HG02885 (cell line): ENCODE measurements at regions not wholly inside any gene's neighbourhood (a gene's known extent, or its start where the extent isn't known, plus 50 kb on each side); places are given as distances from the start of the nearest gene placed in this dataset.

Experiments used
- ATAC-seq: cut with Tn5 transposase; IDR thresholded peaks from one replicate; pipeline ENCODE4 v1.9.1; 2021; ENCODE audit warnings: mild to moderate bottlenecking; ENCODE audit not compliant: unreplicated experiment, poor library complexity

DNA sequence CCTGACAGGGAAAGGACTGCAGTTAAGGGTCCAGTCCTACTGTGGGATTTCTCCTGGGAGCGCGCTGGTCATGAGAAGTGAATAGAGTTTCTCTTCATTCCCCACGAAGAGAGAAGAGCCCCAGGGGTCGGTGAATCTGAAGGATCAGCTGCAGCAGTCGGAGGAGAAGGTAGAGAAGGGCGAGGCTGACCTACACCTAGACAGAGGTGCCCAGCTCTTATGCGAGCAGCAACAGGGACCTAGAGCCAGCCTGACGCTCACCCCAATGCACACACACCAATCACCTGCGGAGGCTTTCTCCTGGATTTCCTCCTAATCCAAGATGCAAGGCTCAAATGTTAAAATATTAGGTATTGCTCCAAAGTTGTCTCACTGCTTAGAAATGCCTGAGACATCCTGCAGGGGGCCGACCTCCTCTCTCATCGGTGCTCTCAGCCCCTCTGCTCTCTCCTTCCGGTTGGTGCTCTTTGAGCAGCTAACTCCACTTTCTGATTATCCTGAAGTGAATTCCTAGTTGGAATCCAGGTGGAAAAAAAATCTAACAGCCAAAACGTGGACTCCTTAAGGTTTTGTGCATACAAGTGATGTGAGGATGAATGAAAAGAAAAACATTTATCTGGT is 176.4 kb downstream of the AHR start:
- ATAC-seq: peak; percentile 44

DNA sequence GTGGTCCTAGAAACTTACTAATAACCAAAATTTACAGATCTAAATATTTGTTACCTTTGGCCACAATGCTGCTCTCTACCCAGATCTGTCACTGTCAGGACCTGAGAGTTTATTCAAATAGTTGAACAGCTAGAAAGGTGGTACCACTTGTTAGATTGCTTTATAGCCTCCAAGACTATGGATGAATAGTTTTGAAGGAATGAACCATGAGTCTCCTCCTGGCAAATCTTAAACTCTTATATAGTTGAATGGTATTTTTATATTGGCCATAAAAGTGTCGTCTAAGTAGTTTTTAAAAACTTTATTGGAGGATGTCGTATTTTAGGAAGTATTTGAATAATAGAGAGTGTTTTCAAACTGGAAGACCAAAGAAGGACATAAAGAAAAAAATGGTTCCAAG is 178.7 kb downstream of the AHR start:
- ATAC-seq: no peak

- ATAC-seq: no peak
These were observed 182.7 kb downstream of the AHR start for GRCh38 chr7:17481118-17481517.

DNA sequence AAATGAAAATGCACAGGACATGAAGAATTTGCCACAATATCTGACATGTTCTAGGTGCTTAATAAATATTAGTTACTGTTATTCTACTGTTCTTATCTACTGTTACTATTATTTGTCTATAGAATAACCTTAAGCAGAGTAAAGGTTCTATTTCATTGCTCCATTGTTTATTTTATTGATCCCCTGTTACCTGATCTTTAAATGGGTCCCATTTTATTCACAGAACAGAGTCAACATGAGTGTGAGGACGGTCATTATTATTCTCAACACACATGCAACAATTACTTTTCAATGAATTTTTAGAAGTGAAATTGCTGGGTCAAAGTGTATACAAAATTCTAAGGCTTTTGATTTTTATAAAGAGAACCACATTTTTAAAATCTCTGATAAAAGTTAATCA is 186.9 kb downstream of the AHR start:
- ATAC-seq: no peak

GRCh38 chr7:17485904-17486303 is 187.5 kb downstream of the AHR start:
- ATAC-seq: no peak

- ATAC-seq: no peak
These were observed 188.4 kb downstream of the AHR start for GRCh38 chr7:17486835-17487234.

DNA sequence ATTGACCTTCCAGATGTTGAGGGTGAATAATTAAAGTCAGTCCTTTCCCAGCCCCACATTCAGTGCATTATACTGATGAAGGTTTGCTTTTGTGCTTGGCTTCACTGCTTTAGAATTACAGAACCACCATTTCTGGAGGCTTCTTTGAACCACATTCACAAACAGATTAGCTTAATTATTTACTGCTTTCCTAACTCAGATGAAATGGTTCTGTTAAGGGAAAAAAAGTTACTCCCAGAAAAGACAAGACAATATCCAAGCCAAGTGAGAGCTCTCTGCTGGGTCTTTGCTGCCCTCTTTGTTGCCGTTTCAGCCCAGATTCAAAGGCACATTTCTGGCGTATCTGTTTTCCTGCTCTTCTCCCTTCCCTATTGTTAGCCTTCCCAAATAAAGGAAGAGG is 188.9 kb downstream of the AHR start:
- no peak for ATAC-seq

DNA sequence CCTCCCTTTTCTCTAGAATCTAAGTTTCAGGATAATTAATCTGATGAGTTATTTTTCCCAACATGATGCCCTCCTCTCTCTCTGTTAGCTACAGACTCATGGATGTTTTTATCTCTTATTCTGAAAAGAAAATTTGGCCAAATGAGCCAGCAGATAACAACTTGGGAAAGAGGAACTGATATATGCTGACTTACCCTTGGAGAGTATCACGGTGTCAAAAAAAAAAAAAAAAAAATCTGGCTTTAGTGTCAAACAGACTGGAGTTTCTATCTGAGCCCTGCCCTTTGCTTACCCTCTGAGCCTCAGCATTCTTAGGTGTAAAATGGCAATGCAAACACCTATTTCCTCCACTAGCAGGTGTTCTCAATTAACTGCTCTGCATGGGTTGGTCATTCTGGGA is 190.4 kb downstream of the AHR start:
- no peak for ATAC-seq

- no peak for ATAC-seq
These were observed 191.5 kb downstream of the AHR start for GRCh38 chr7:17489961-17490360.

DNA sequence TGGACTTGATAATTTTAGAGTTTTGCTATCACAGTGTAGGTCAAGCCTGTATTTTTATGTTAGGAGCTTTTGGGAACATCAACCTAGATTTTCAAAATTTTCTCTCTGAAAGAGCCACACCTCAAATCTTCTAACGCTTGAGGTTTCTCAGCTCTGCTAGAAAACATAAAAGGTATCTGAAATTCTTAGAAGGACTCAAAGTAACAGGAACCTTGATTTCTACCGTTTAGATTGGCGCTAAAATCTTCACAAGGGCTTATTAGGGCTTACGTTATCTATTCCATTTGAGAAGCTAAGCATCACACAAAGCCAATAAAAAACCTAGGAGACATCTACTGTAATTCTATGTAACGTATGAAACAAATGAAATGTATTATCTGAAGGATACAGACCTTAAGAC is 192.4 kb downstream of the AHR start:
- no peak for ATAC-seq

DNA sequence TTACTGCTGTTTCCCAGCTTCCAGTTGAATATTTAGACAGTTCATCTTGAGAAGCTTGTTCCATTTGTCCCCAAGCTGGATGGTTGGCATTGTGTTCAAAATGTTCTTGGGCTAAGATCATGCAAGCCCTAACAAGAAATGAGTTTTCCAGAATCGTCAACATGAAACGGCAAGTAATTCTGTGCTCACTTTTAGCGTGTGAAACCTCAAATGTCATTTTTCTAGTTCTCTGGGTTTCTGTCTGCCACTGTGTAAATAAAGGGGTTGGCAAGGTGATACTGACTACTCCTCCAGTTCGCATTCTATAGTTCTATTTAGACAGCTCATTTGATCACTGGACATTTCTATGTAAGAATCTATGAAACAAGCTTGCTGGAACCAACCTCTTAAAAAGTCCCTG is 194.0 kb downstream of the AHR start:
- ATAC-seq: peak; percentile 69

DNA sequence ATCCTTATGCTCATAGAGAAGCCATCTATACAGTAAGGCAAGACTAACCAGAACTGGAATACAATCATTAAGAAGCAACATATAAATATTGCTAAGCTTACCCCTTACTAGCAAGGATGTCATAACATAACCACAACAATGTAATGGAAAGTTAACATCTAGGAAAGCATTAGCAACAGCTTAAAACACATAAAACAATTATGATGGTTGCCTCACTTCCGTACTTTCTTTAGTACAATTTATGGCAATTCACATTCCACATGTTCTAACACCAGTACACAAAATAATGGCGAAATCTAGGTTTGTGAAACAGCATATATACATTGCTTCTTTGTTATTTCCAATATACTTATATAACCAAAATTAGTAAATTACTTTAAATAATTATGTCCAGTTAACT is 195.0 kb downstream of the AHR start:
- no peak for ATAC-seq

DNA sequence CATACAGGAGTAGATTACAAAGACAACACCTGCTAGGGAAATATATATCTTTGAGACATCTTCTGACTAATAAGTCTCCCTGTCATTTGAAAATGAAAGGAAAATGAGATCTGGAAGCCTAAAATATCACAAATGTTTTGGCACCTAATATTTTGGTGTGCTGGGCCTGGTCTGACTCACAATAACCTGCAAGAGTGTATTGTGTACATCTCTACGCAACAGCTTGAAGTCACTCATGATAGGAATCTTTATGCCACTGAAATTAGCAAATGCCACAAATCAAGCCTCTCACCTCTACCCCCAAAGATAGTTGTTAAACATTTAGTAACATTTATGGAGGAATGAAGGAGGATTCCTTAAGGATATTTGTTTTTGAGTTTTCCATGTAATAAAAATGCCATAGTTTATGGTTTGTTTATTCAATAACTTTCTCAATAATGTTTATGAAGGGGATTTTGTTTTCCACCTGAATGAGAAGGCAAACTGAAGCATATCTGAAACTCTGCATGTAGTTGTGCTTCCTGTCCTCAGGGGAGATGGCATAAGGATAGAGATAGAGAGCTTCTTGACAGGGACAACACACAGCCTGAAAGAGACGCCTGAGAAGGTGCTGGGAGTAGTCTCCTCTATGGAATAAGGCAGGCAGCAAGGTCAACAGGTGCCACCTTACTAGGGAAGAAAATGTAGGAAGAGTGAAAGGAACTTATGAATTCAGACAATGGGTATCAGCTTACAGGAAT is 197.4 kb downstream of the AHR start:
- peak; percentile 53 for ATAC-seq

- ATAC-seq: no peak
These were observed 198.7 kb downstream of the AHR start for GRCh38 chr7:17497136-17497535.

- no peak for ATAC-seq
These were observed 199.2 kb downstream of the AHR start for GRCh38 chr7:17497549-17498167.

DNA sequence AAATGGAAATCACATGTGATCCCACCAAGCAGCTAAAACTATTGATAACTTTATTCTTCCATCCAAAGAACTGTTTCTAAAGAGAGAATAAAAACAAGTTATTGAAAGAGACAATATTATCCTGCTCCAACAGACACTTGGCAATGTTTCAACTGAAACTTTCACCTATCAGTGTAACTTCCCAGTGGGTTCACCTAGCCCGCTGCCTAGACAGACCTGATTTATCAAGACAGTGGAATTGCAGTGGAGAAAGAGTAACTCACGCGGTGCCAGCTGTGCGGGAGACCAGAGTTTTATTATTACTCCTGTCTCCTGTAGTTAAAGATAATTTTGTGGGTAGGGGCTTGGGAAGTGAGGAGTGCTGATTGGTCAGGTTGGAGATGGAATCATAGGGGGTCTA is 199.8 kb downstream of the AHR start:
- ATAC-seq: no peak

- no peak for ATAC-seq
These were observed 202.3 kb downstream of the AHR start for GRCh38 chr7:17500736-17501135.

DNA sequence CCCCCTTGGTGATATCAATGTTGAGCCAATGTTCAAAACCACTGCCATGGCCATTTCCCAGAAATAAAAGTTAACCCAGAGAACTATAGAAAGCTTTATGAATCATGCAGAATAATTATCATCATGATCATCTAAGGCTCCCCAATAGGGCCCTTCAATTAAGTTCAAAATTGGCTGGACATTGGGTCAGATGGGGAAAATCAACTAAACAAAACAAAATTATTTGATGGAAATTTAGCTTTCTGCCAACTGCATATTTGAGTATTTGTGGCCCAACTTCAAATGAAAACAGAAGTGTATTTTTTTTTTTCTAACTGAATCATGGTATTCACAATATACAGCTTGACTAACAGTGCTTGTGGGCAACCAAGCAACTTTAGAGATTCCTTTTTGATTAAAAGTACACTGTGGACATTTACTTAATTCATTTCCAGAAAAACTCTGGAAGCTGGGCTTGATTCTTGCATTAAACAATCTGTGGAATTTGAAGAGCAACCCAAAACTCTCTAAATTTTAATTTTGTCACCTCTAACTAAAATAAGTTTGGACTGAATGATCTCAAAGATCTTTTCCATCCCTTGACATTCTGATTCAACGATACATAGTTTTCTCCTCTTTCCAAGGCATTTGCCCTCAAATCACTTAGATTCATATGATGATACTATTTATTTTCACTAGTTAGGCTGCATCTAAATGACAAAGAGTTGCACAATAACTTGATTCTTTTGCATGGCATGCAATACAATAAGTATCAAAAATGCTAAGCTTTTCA is 203.2 kb downstream of the AHR start:
- ATAC-seq: no peak

DNA sequence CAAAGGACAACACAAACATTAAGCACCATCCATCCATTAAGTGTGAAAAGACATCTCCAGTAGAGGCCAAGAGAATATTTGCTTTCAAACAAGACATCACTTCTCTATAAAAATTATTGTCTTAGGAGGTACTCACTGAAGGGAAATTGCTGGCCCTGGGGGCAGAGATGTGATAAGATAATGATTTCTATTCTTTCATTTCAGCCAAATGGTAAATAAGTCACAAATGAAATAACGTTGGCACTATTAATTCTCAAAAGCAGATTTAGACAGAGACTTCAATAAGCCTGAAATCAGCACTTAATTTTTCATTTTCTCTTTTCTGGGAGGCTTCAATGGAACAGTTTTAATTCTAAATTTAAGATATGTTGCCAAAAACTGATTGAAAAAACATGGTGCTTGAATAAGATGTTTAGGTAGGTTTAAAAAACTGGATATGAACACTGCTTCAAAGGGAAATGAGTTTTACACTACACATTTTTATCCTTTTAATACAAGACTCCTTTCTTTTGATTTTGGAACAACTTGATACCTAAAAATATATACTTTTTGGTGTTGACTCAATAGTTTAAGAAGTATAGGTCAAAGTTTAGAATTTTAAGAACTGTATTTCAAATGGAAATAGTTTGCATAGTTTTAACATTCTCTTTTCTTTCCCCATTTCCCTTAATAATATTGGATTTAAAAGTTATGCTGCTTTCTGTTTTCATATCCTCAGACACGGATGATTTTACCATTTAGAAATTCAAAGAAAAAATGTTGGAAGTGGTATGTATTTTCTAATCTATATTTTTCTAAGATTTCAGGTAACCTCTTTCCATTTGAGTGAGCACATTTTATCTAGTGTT is 204.0 kb downstream of the AHR start:
- no peak for ATAC-seq

- ATAC-seq: peak; percentile 87
These were observed 207.6 kb downstream of the AHR start for GRCh38 chr7:17506095-17506494.
